ENCODE measurements at regions not wholly inside any gene's neighbourhood (a gene's known extent, or its start where the extent isn't known, plus 50 kb on each side); places are given as distances from the start of the nearest gene placed in this dataset.

- no peak for TF ChIP-seq CTCF (IDR thresholded peaks at IDR 0.05; ENCODE audit: low read depth, low read length, missing control alignments)
- H3K4me3 ChIP-seq (ENCODE audit: low read depth, low read length), result no peak overlapping the region
- in situ Hi-C loops (cut with HindIII; ENCODE audit: low sequenced_read_pairs), result no loop called here
Observed at GRCh38 chr4:60857130-60857753, 342.9 kb upstream of the ADGRL3 start.

GRCh38 chr4:60863442-60863841 is 336.7 kb upstream of the ADGRL3 start:
- no peak overlapping the region for H3K4me3 ChIP-seq (ENCODE audit: low read depth, low read length)
- DNase-seq (ENCODE audit: low read depth), result no peak
- in situ Hi-C loops (cut with HindIII; ENCODE audit: low sequenced_read_pairs), result no loop called here
- no peak for TF ChIP-seq CTCF (IDR thresholded peaks at IDR 0.05; ENCODE audit: low read depth, low read length, missing control alignments)

More at GRCh38 chr4:60857130-60857753, 342.9 kb upstream of the ADGRL3 start:
- DNase-seq (ENCODE audit: low read depth), result no peak

- DNase-seq (ENCODE audit: low read depth), result no peak
- in situ Hi-C loops (cut with HindIII; ENCODE audit: low sequenced_read_pairs), result no loop called here
- no peak for TF ChIP-seq CTCF (IDR thresholded peaks at IDR 0.05; ENCODE audit: low read depth, low read length, missing control alignments)
- no peak overlapping the region for H3K4me3 ChIP-seq (ENCODE audit: low read depth, low read length)
Observed at GRCh38 chr4:60865273-60865672, 334.9 kb upstream of the ADGRL3 start.

- TF ChIP-seq CTCF (IDR thresholded peaks at IDR 0.05; ENCODE audit: low read depth, low read length, missing control alignments), result no peak
- in situ Hi-C loops (cut with HindIII; ENCODE audit: low sequenced_read_pairs), result no loop called here
- no peak for DNase-seq (ENCODE audit: low read depth)
- no peak overlapping the region for H3K4me3 ChIP-seq (ENCODE audit: low read depth, low read length)
Observed at GRCh38 chr4:60868232-60868960, 331.7 kb upstream of the ADGRL3 start.

- no peak for DNase-seq (ENCODE audit: low read depth)
- in situ Hi-C loops (cut with HindIII; ENCODE audit: low sequenced_read_pairs), result no loop called here
- H3K4me3 ChIP-seq (ENCODE audit: low read depth, low read length), result no peak overlapping the region
- TF ChIP-seq CTCF (IDR thresholded peaks at IDR 0.05; ENCODE audit: low read depth, low read length, missing control alignments), result no peak
Observed at GRCh38 chr4:60879135-60879701, 320.9 kb upstream of the ADGRL3 start.

GRCh38 chr4:60884587-60884986 is 315.5 kb upstream of the ADGRL3 start:
- DNase-seq (ENCODE audit: low read depth), result no peak
- in situ Hi-C loops (cut with HindIII; ENCODE audit: low sequenced_read_pairs), result no loop called here
- no peak overlapping the region for H3K4me3 ChIP-seq (ENCODE audit: low read depth, low read length)
- no peak for TF ChIP-seq CTCF (IDR thresholded peaks at IDR 0.05; ENCODE audit: low read depth, low read length, missing control alignments)

All from astrocyte of the cerebellum (primary cell).